Upper lobe of left lung (tissue), 4 donors: ENCODE measurements at regions not wholly inside any gene's neighbourhood (a gene's known extent, or its start where the extent isn't known, plus 50 kb on each side); places are given as distances from the start of the nearest gene placed in this dataset.

Experiments used
- CTCF ChIP-seq, 6 experiments: fragments of 450-650 bp in 4 of 6; fragments of 200-600 bp in 2 of 6; sonication (generic) in 2 of 6; IDR thresholded peaks; one replicate each; pipeline ENCODE4 v1.5.1; 2016 to 2019; ENCODE audit warnings: antibody characterized with exemption in 6 of 6
- EP300 ChIP-seq, 4 donors: sonication (generic); formaldehyde crosslinking; IDR thresholded peaks; one replicate each; pipeline ENCODE4 v1.5.1; 2017; ENCODE audit warnings: antibody characterized with exemption in 4 of 4, control low read depth in 2 of 4
- POLR2AphosphoS5 ChIP-seq, 2 donors: sonication (generic); formaldehyde crosslinking; IDR thresholded peaks; one replicate each; pipeline ENCODE4 v1.5.1; 2017; ENCODE audit warnings: antibody characterized with exemption in 2 of 2

DNA sequence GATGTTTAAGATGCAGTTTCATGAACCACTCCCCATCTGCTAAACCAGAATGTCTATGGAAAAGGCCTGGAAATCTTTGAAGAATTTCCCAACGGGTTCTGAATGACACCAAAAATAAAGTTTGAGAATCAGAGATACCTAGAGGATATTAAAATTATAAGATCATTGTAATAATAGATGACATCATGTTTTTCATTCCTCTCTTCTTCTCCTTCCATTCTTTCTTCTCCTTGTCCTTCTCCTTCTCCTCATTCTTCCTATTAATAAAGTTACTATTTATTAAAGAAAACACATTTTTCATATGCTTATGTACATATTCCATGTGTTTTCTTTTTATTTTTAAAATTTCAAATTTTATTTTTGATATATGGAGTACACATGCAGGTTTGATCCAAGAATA, 1449.4 kb downstream of the LRFN5 start:
- TF ChIP-seq POLR2AphosphoS5 (IDR thresholded peaks at IDR 0.05), result no peak
- TF ChIP-seq EP300 (IDR thresholded peaks at IDR 0.05), result no peak
- TF ChIP-seq CTCF (IDR thresholded peaks at IDR 0.05), result no peak
